ENCODE measurements at regions not wholly inside any gene's neighbourhood (a gene's known extent, or its start where the extent isn't known, plus 50 kb on each side); places are given as distances from the start of the nearest gene placed in this dataset.

DNA sequence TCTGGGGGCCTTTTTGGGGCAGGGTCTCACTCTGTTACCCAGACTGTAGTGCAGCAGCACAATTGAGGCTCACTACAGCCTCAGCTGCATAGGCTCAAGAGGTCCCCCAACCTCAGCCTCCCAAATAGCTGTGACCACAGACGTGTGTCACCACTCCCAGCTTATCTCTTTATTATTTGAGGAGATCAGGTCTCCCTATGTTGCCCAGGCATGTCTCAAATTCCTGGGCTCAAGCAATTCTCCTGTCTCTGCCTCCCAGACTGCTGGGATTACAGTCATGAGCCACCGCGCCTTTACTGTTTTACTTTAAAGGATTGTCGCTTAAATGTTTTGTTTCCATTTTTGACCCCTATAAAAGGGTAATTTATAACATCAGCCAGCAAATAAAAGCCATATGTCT, 502.6 kb upstream of the AUTS2 start:
- TF ChIP-seq, protein P1, sequence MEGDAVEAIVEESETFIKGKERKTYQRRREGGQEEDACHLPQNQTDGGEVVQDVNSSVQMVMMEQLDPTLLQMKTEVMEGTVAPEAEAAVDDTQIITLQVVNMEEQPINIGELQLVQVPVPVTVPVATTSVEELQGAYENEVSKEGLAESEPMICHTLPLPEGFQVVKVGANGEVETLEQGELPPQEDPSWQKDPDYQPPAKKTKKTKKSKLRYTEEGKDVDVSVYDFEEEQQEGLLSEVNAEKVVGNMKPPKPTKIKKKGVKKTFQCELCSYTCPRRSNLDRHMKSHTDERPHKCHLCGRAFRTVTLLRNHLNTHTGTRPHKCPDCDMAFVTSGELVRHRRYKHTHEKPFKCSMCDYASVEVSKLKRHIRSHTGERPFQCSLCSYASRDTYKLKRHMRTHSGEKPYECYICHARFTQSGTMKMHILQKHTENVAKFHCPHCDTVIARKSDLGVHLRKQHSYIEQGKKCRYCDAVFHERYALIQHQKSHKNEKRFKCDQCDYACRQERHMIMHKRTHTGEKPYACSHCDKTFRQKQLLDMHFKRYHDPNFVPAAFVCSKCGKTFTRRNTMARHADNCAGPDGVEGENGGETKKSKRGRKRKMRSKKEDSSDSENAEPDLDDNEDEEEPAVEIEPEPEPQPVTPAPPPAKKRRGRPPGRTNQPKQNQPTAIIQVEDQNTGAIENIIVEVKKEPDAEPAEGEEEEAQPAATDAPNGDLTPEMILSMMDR (IDR thresholded peaks at IDR 0.05) = no peak

DNA sequence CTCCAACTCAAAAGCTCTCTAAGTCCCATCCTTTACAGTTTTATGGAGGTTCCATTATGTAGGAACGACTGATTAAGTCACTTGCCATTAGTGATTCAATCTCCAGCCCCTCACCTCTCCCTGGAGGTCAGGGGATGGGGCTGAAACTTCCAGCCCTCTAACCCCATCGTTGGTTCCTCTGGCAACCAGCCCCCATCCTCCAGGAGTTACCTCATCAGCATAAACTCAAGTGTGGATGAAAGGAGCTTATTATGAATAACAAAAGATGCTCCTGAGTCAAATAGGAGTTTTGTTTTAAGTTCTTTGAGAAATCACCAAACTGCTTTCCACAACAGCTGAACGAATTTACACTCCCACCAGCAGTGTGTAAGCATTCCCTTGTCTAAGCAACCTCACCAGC, 494.3 kb upstream of the AUTS2 start:
- TF ChIP-seq, protein P1 (IDR thresholded peaks at IDR 0.05) = no peak

DNA sequence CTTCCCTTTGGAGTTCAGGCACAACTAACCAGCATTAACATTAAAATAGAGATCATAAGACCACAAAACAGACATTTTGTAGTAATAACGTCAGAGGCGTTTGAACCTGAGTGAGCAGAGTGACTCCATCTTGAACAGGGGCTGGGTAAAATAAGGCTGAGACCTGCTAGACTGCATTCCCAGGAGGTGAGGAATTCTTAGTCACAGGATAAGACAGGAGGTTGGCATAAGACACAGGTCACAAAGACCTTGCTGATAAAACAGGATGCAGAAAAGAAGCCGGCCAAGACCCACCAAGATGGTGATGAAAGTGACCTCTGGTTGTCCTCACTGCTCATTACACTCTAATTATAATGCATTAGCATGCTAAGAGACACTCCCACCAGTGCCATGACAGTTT, 493.2 kb upstream of the AUTS2 start:
- TF ChIP-seq, protein P1 (IDR thresholded peaks at IDR 0.05) = no peak

DNA sequence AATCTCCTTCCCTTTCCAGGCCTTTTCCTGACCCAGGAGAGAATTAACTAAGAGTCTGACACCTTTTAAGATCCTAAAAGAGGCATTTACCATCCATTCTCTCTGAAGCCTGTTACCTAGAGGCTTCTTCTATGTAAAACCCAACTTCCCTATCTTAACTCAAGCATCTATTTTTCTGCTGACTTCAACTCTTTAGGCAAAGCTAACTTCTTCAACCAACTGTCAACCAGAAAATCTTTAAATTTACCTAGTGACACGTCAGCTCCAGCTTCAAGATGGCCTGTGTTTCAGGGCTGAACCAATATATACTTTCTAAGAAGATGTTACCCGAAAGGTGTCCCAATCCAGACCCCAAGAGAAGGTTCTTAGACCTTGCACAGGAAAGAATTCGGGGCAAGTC, 492.3 kb upstream of the AUTS2 start:
- TF ChIP-seq, protein P1 (IDR thresholded peaks at IDR 0.05) = no peak

DNA sequence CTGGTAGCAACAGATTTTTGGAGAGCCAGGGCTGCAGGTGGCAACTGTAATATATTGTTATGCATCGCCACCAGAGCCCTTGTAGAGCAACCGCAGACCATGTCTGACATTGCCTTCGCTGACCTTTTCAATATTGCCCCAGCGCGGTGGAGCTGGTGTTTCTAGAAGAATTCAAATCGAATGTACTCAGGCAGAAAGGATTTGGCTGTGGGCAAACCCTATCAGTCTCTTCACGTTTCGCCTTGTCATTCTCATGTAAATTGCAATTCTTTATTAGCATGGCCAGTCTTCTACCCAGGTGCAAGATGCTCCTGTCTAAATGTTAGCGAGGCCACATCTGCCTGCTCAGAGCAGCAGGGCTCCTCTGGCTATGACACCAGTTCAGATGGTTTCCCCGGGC, 490.2 kb upstream of the AUTS2 start:
- TF ChIP-seq, protein P1 (IDR thresholded peaks at IDR 0.05) = no peak

DNA sequence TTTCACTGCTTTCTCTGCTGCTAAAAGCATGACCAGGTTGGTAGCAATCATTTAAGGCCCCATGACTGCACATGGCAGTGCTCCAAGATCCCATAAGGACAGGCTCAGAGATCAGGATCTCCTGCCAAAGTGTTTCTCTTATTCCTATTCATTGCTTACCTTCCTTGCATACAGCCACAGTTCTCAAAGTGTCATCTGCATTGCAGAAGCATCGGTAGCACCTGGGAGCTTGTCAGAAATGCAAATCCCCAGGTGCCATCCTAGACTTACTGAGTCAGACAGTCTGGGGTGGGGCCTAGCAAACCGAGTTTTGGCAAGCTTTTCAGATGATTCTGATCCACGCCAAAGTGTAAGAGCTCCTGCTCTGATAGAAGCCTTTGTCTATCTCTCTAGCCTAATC, 489.0 kb upstream of the AUTS2 start:
- TF ChIP-seq, protein P1 (IDR thresholded peaks at IDR 0.05) = no peak

DNA sequence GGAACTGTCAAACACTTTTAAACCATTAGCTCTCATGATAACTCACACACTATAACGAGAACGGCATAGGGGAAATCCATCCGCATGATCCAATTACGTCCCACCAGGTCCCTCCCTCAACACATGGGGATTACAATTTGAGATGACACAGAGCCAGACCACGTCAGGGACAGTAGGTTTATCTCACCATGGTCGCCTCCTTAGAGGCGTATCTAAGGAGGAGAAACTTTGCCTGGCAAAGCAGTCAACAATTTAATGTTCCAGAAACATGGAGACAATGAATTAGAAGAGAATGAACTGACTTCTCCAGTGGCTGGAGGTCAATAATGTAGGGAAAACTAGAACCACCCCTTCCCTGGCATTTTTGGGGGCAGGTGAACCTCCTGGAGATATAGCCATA, 488.4 kb upstream of the AUTS2 start:
- TF ChIP-seq, protein P1 (IDR thresholded peaks at IDR 0.05) = no peak

DNA sequence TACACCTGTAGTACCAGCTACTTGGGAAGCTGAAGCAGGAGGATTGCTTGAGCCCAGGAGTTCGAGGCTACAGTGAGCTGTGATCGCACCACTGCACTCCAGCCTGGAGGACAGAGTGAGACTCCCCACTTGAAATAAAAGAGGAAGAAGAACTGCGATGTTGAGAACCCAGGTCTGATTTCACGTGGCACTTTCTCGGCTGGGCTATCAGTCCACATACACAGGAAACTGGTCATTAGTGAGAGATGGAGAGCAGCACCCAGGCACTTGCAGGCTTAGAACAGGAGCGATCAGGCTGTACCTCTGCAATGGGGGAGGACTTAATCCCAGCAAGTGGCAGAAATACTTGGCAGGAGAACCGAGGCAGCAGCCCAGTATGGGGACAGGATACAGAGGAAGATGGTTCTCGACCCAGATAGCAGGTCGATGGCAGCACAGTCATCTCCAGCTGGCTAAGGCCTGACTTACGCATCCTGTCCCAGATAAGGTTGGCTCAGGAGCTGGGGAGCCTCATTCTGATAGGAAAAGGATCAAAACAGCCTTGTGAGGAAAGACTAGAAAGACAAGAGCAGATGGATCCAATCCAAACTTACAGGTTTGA, 487.7 kb upstream of the AUTS2 start:
- TF ChIP-seq, protein P1 (IDR thresholded peaks at IDR 0.05) = no peak
